ENCODE measurements at regions not wholly inside any gene's neighbourhood (a gene's known extent, or its start where the extent isn't known, plus 50 kb on each side); places are given as distances from the start of the nearest gene placed in this dataset.

DNA sequence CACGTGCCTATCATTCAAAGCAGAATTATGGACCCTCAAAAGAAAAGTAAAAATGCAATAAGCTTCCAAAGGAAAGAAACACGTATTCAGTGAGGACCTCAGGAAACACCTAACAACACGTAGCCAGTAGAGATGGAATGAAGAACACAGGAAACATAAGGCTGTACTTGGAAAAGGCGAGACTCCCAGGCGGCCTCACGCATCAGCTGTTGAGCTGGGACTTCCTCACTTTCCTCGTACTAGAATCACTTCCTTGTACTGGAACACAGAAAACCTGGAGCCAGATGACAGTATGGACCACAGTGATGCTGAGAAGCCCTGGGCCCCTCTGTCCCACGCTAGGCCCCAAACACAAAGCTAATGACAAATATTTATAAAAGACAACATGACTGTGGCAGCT lies 94.4 kb upstream of the BACE2 start:
- no peak overlapping the region for H3K4me3 ChIP-seq (replicated peaks in 1 of 2; ENCODE audit: low read depth in 2 of 2, low read length in 2 of 2)
- TF ChIP-seq, protein P1, sequence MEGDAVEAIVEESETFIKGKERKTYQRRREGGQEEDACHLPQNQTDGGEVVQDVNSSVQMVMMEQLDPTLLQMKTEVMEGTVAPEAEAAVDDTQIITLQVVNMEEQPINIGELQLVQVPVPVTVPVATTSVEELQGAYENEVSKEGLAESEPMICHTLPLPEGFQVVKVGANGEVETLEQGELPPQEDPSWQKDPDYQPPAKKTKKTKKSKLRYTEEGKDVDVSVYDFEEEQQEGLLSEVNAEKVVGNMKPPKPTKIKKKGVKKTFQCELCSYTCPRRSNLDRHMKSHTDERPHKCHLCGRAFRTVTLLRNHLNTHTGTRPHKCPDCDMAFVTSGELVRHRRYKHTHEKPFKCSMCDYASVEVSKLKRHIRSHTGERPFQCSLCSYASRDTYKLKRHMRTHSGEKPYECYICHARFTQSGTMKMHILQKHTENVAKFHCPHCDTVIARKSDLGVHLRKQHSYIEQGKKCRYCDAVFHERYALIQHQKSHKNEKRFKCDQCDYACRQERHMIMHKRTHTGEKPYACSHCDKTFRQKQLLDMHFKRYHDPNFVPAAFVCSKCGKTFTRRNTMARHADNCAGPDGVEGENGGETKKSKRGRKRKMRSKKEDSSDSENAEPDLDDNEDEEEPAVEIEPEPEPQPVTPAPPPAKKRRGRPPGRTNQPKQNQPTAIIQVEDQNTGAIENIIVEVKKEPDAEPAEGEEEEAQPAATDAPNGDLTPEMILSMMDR (IDR thresholded peaks at IDR 0.05; ENCODE audit: low read depth, low read length): no peak
- no peak for DNase-seq (ENCODE audit: low read depth in 2 of 2)

DNA sequence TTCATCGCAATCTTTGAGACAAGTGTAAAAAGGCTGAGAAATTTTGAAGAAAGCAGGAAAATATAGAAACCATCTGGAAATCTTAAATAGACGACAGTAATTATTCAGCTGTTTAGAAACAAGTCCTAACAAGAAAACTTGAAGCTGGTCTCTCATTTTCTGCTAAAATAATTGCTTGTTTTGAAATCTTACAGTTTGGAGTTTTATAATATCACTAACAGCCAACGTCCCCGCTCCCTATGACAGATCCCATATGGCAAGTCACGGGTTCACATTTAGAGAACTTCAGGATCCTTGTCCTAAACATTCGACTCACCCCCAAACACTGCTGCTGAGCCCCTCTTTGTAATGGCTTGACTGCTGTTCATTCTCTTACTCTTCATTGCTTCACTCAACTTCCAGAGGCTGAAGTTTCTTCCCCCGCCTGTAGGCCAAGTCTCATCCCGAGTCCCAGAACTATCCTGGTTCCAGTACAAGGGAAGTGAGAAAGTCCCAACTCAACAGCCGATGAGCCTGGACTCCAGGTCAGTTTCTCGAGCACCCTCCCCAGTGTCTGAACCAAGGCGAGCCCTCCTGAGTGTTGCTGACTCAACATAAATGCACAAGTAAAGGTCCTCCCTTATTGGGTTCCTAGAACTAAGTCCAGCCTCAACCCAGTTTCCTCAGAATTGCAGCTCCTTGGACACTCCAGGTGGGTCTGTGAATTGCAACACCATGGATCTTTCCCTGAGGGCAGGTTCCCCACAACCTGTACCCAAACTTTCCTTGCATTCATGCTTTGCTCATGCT lies 93.4 kb upstream of the BACE2 start:
- TF ChIP-seq, protein P1 (IDR thresholded peaks at IDR 0.05; ENCODE audit: low read depth, low read length): no peak
- DNase-seq (ENCODE audit: low read depth in 2 of 2): no peak
- no peak overlapping the region for H3K4me3 ChIP-seq (replicated peaks in 1 of 2; ENCODE audit: low read depth in 2 of 2, low read length in 2 of 2)

DNA sequence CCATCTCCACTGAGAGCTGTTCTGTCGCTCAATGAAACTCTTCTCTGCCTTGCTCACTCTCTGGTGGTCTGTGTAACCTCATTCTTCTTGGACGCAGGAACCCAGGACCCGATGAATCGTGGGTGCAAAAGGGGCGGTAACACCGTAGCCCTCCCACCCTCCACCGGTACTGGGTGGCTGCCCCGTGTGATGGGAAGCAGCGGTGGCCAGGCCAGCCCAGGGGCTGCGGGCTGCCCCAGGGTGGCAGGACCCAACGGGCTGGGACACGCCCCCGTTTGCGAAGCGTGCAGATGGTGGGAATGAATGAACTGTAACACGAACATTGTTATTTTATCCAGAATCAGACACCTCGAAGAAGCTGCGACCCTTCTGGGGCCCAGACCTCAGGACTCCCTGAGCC lies 92.3 kb upstream of the BACE2 start:
- TF ChIP-seq, protein P1 (IDR thresholded peaks at IDR 0.05; ENCODE audit: low read depth, low read length): no peak
- H3K4me3 ChIP-seq (replicated peaks in 1 of 2; ENCODE audit: low read depth in 2 of 2, low read length in 2 of 2): no peak overlapping the region
- DNase-seq (ENCODE audit: low read depth in 2 of 2): no peak

DNA sequence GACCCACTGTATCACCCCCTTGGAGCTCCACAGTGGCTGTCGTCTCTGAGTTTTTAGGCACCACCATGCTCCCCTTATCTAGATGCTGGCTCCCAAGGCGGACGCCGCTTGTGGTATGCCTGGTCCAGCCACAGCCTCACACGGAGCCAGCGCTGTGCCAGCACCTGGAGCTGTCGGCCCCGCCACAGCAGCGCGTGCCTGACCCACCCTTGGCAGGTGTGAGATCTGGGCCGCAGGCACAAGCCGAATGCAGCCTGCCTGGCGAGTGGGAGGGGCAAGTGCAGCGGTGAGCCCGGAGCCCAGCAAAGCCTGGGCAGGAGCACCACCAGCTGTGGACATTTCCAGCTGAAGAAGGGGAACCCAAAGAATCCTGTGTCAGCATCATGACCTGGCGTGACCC lies 91.9 kb upstream of the BACE2 start:
- DNase-seq (ENCODE audit: low read depth in 2 of 2): no peak
- TF ChIP-seq, protein P1 (IDR thresholded peaks at IDR 0.05; ENCODE audit: low read depth, low read length): no peak
- H3K4me3 ChIP-seq (replicated peaks in 1 of 2; ENCODE audit: low read depth in 2 of 2, low read length in 2 of 2): no peak overlapping the region

DNA sequence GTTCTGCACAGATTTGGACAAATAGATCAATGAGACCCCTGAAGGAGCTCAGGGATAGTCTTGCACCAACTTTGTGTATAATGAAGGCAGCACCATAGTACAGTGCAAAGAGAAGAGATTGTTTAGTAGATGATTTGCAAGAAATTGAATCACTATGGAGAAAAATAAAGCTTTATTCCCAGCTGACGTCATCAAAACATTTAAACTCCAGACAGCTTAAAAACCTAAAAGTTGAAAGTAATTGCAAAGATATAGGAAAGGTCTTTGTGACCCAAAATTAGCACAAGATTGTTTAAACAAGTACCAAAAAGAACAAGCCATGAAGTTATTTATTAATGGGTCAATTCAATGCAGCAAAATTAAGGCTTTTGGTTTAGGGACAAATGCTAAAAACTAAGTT lies 88.8 kb upstream of the BACE2 start:
- no peak overlapping the region for H3K4me3 ChIP-seq (replicated peaks in 1 of 2; ENCODE audit: low read depth in 2 of 2, low read length in 2 of 2)
- TF ChIP-seq, protein P1 (IDR thresholded peaks at IDR 0.05; ENCODE audit: low read depth, low read length): no peak
- no peak for DNase-seq (ENCODE audit: low read depth in 2 of 2)

DNA sequence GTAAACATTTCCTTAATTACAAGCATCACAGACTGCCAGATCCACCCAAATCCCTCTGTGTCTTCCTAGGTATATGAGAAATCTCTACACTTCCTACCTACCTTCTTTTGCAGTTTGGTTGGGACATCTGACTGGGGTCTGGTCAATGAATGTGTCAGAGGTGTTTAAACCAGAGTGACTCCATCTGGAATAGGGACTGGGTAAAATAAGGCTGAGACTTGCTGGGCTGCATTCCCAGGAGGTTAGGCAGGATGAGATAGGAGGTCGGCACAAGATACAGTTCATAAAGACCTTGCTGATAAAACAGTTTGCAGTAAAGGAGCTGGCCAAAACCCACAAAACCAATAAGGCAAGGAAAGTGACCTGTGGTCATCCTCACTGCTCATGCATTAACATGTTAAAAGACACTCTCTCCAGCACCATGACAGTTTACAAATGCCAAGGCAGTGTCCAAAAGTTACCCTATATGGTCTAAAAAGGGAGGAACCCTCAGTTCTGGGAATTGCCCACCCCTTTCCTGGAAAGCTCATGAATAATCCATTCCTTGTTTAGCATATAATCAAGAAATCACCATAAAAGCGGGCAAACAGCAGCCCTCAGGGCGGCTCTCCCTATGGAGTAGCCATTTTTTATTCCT lies 87.4 kb upstream of the BACE2 start:
- no peak for DNase-seq (ENCODE audit: low read depth in 2 of 2)
- TF ChIP-seq, protein P1 (IDR thresholded peaks at IDR 0.05; ENCODE audit: low read depth, low read length): no peak
- no peak overlapping the region for H3K4me3 ChIP-seq (replicated peaks in 1 of 2; ENCODE audit: low read depth in 2 of 2, low read length in 2 of 2)

All from cardiac fibroblast (primary cell).